ENCODE measurements at regions not wholly inside any gene's neighbourhood (a gene's known extent, or its start where the extent isn't known, plus 50 kb on each side); places are given as distances from the start of the nearest gene placed in this dataset.

DNA sequence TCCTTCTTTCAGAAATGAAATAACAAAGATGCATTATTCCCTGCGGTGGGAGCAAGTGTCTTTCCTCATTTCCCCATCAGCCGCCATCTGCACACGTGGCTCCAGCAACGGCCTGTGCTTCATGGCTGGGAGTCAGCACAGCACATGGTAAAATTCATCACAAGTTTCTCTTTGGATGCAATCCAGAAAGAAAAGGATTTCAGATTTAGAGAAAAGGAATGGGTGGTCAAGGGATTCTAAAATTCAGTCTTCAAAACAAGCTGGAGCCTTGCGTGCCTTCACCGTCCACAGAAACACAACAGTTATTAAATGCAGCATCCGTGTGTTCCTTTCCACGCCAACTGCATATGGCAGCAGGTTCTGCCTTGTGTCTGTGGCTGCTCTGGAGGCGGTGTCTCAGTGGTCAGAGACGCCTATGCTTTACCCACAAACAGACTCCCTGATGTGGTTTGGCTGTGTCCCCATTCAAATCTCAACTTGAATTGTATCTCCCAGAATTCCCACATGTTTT is 107.6 kb downstream of the THBS2 start:
- TF ChIP-seq, protein P1, sequence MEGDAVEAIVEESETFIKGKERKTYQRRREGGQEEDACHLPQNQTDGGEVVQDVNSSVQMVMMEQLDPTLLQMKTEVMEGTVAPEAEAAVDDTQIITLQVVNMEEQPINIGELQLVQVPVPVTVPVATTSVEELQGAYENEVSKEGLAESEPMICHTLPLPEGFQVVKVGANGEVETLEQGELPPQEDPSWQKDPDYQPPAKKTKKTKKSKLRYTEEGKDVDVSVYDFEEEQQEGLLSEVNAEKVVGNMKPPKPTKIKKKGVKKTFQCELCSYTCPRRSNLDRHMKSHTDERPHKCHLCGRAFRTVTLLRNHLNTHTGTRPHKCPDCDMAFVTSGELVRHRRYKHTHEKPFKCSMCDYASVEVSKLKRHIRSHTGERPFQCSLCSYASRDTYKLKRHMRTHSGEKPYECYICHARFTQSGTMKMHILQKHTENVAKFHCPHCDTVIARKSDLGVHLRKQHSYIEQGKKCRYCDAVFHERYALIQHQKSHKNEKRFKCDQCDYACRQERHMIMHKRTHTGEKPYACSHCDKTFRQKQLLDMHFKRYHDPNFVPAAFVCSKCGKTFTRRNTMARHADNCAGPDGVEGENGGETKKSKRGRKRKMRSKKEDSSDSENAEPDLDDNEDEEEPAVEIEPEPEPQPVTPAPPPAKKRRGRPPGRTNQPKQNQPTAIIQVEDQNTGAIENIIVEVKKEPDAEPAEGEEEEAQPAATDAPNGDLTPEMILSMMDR (IDR thresholded peaks at IDR 0.05; ENCODE audit: control insufficient read depth, extremely low read depth, insufficient read depth) = no peak

DNA sequence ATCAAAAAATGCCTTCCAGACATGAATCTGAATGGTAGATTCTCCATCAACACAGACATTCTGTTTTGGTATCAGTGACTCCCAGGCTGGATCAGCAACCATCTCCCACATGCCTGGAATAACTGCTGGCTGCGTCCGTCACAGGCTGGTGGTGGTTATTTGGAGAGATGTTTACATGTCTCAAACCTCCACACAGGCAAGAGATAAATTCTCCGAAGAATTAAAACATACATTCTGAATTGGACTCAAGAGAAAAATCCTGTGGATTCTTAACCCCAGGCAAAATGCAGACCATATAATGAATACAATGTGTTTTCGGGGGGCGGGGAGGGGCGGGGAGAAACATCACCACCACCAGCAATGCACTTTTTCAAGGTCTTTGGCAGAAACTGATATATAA is 108.2 kb downstream of the THBS2 start:
- TF ChIP-seq, protein P1 (IDR thresholded peaks at IDR 0.05; ENCODE audit: control insufficient read depth, extremely low read depth, insufficient read depth) = no peak
- no peak overlapping the region for H3K4me3 ChIP-seq (ENCODE audit: low read depth, low read length)
- DNase-seq (ENCODE audit: low read depth) = no peak

More for the DNA sequence above, 107.6 kb downstream of the THBS2 start:
- no peak for DNase-seq (ENCODE audit: low read depth)
- no peak overlapping the region for H3K4me3 ChIP-seq (ENCODE audit: low read depth, low read length)

DNA sequence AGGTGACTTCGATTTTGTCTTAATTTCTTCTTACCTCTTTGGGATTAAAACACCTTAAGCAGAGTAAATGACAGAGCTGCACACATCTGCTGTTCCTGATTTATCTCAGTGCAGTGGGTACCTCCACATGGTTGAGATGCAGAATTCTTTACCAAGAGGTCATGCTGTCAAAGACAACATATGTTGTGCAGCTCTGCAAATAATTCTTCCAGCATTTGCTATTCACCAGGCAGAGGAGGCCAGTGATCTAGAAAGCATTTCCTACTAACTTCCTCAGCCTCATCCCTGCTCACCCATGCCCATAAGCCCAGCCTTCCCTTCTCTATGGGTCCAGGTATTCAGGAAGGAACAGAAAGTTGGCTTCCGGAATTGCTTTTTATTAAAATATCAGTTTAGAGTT is 109.3 kb downstream of the THBS2 start:
- TF ChIP-seq, protein P1 (IDR thresholded peaks at IDR 0.05; ENCODE audit: control insufficient read depth, extremely low read depth, insufficient read depth) = no peak
- H3K4me3 ChIP-seq (ENCODE audit: low read depth, low read length) = no peak overlapping the region
- no peak for DNase-seq (ENCODE audit: low read depth)

DNA sequence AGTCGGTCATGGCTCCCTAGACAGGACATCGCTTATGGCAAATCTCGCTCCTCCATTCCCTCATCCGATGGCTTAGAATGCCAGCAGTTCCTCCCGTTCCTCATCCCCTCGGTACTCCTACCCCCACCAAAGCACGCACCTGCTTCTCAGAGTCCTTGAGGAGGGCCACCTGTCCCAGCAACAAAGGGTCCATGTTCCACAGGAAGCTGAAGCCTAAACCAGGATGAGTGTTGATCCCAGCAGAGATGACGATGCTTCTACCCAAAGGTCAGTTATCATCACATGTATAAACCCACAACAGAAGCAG is 111.2 kb downstream of the THBS2 start:
- DNase-seq (ENCODE audit: low read depth) = no peak
- H3K4me3 ChIP-seq (ENCODE audit: low read depth, low read length) = no peak overlapping the region
- TF ChIP-seq, protein P1 (IDR thresholded peaks at IDR 0.05; ENCODE audit: control insufficient read depth, extremely low read depth, insufficient read depth) = no peak

DNA sequence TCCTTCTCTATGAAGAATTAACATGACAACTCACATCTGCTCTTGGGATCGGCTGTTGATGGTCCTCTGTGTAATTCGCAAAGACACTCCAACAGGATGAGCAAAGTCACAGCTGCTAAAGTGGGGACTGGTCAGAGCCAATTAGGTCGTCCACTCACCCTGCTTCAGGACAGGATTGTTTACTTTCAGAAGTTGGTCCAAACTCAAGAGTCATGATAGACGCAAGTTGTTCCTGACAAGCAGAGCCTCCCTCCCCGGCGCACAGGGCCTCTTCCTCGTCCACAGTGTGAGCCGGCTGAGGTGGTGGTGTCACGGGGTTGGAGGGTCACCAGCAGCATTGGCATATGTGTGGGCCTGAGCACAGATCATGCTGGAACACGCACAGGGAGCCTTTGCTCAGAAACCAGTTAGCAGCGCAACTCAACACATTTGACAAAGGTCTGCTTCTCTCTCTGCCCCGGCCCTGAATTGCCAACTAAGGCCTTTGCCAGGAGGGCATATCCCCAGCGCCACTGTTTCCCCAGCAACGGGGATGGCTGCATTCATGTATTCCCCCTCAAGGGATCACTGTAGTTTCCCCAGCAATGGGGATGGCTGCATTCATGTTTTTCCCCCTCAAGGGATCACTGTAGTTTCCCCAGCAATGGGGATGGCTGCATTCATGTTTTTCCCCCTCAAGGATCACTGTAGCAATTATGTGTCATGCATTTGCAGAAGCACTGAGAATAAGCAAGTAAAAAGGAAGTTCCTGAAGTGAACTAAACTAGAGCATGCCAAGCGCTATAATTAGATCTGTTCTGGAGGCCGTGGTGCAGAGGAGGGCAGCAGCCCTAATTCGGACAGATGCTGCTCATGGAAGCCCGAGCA is 111.7 kb downstream of the THBS2 start:
- DNase-seq (ENCODE audit: low read depth) = no peak
- no peak overlapping the region for H3K4me3 ChIP-seq (ENCODE audit: low read depth, low read length)
- TF ChIP-seq, protein P1 (IDR thresholded peaks at IDR 0.05; ENCODE audit: control insufficient read depth, extremely low read depth, insufficient read depth) = no peak

DNA sequence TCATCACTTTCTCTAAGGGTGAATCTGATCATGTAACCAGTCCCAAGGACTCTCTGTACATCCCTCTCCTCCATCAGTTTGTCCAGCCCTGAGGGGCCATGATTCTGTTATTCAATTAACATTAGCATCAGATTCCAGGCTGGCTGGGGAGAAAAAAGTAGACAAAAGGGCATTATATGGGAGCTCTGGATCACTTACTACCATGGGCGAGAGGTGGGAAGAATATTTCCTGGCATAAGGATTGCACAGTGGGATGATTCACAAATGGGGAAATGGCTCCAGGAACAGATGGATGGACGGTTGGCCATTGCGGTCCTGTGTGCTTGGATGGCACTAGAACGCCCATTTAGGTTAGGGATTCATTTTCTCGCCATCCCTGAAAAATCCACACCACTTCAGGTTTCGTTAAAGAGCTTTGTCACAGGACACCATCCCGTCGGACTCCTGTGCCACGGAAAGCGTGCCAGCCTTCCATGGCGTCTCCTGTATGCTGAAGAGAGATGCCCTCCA is 112.6 kb downstream of the THBS2 start:
- no peak overlapping the region for H3K4me3 ChIP-seq (ENCODE audit: low read depth, low read length)
- no peak for DNase-seq (ENCODE audit: low read depth)
- TF ChIP-seq, protein P1 (IDR thresholded peaks at IDR 0.05; ENCODE audit: control insufficient read depth, extremely low read depth, insufficient read depth) = no peak

Data from LNCaP clone FGC (cell line).